IPS-20b (cell line): ENCODE measurements at regions not wholly inside any gene's neighbourhood (a gene's known extent, or its start where the extent isn't known, plus 50 kb on each side); places are given as distances from the start of the nearest gene placed in this dataset.

ENCODE experiments used
- H3K27ac ChIP-seq: one replicate; pipeline ENCODE4 v1.5.1; 2013; ENCODE audit warnings: low read length
- H3K27me3 ChIP-seq: 2 replicates; pipeline ENCODE4 v1.6.1; 2013; ENCODE audit warnings: mild to moderate bottlenecking, low read length, inconsistent platforms; ENCODE audit not compliant: insufficient read depth
- H3K36me3 ChIP-seq: 2 replicates; pipeline ENCODE4 v1.6.1; 2013; ENCODE audit warnings: low read depth, mild to moderate bottlenecking, inconsistent platforms, low read length, moderate library complexity; ENCODE audit not compliant: insufficient read depth
- H3K4me1 ChIP-seq: 2 replicates; pipeline ENCODE4 v1.6.1; 2013; ENCODE audit warnings: mild to moderate bottlenecking, control low read depth, inconsistent platforms, low read length, moderate library complexity; ENCODE audit not compliant: insufficient read depth
- H3K4me3 ChIP-seq: 2 replicates; pipeline ENCODE4 v1.5.1; 2013; ENCODE audit warnings: mild to moderate bottlenecking, low read length, inconsistent platforms
- H3K9ac ChIP-seq: 2 replicates; pipeline ENCODE4 v1.6.1; 2013; ENCODE audit warnings: low read depth, mild to moderate bottlenecking, inconsistent platforms, low read length, moderate library complexity
- H3K9me3 ChIP-seq: 2 replicates; pipeline ENCODE4 v1.6.1; 2013; ENCODE audit warnings: mild to moderate bottlenecking, low read depth, low read length, inconsistent platforms; ENCODE audit not compliant: insufficient read depth

- Histone ChIP-seq H3K4me1 (no peaks in the 10 kb centered on the region), H3K9ac (no peak overlapping the region), H3K9me3 (no peaks in the 10 kb centered on the region), H3K27me3 (no peaks in the 10 kb centered on the region), H3K27ac (no peak overlapping the region), H3K4me3 (no peak overlapping the region), H3K36me3 (no peaks in the 10 kb centered on the region)
Measured at GRCh38 chr1:56052041-56052440, 527.3 kb downstream of the PLPP3 start.

- Histone ChIP-seq H3K4me3 (no peak overlapping the region), H3K27ac (no peak overlapping the region), H3K27me3 (no peaks in the 10 kb centered on the region), H3K4me1 (no peaks in the 10 kb centered on the region), H3K9me3 (no peaks in the 10 kb centered on the region), H3K36me3 (no peaks in the 10 kb centered on the region), H3K9ac (no peak overlapping the region)
Measured at GRCh38 chr1:56050911-56051310, 528.5 kb downstream of the PLPP3 start.

- H3K9ac ChIP-seq, result no peak overlapping the region
- no peaks in the 10 kb centered on the region for H3K9me3 ChIP-seq
- H3K4me1 ChIP-seq, result no peaks in the 10 kb centered on the region
- H3K27ac ChIP-seq, result no peak overlapping the region
- H3K4me3 ChIP-seq, result no peak overlapping the region
- H3K36me3 ChIP-seq, result no peaks in the 10 kb centered on the region
- H3K27me3 ChIP-seq, result no peaks in the 10 kb centered on the region; the same call in 1 of the 2 replicates
Measured at GRCh38 chr1:56045477-56045876, 533.9 kb downstream of the PLPP3 start.

GRCh38 chr1:56045062-56045461 lies 534.3 kb downstream of the PLPP3 start:
- Histone ChIP-seq H3K9me3 (no peaks in the 10 kb centered on the region), H3K4me1 (no peaks in the 10 kb centered on the region), H3K27ac (no peak overlapping the region), H3K36me3 (no peaks in the 10 kb centered on the region), H3K9ac (no peak overlapping the region), H3K4me3 (no peak overlapping the region), H3K27me3 (no peaks in the 10 kb centered on the region; the same call in 1 of the 2 replicates)

- H3K9ac ChIP-seq, result no peak overlapping the region
- H3K9me3 ChIP-seq, result no peaks in the 10 kb centered on the region
- H3K4me1 ChIP-seq, result no peaks in the 10 kb centered on the region
- no peak overlapping the region for H3K27ac ChIP-seq
- H3K36me3 ChIP-seq, result no peaks in the 10 kb centered on the region
- H3K4me3 ChIP-seq, result no peak overlapping the region
- no peaks in the 10 kb centered on the region for H3K27me3 ChIP-seq
Measured at GRCh38 chr1:56036479-56036878, 542.9 kb downstream of the PLPP3 start.

GRCh38 chr1:56034847-56035481 lies 544.4 kb downstream of the PLPP3 start:
- H3K9me3 ChIP-seq, result no peaks in the 10 kb centered on the region
- no peaks in the 10 kb centered on the region for H3K36me3 ChIP-seq
- no peak overlapping the region for H3K27ac ChIP-seq
- no peak overlapping the region for H3K9ac ChIP-seq
- no peak overlapping the region for H3K4me3 ChIP-seq
- H3K4me1 ChIP-seq, result no peaks in the 10 kb centered on the region
- no peaks in the 10 kb centered on the region for H3K27me3 ChIP-seq

- Histone ChIP-seq H3K27me3 (no peaks in the 10 kb centered on the region), H3K9me3 (no peaks in the 10 kb centered on the region), H3K4me1 (no peaks in the 10 kb centered on the region), H3K9ac (no peak overlapping the region), H3K36me3 (no peaks in the 10 kb centered on the region), H3K4me3 (no peak overlapping the region), H3K27ac (no peak overlapping the region)
Measured at GRCh38 chr1:56034222-56034621, 545.1 kb downstream of the PLPP3 start.

GRCh38 chr1:56033321-56034037 lies 545.9 kb downstream of the PLPP3 start:
- H3K27ac ChIP-seq, result no peak overlapping the region
- no peaks in the 10 kb centered on the region for H3K4me1 ChIP-seq
- no peaks in the 10 kb centered on the region for H3K27me3 ChIP-seq
- H3K36me3 ChIP-seq, result no peaks in the 10 kb centered on the region
- no peak overlapping the region for H3K4me3 ChIP-seq
- no peaks in the 10 kb centered on the region for H3K9me3 ChIP-seq
- no peak overlapping the region for H3K9ac ChIP-seq

GRCh38 chr1:56032096-56032676 lies 547.2 kb downstream of the PLPP3 start:
- Histone ChIP-seq H3K36me3 (no peaks in the 10 kb centered on the region), H3K4me3 (no peak overlapping the region), H3K27me3 (no peaks in the 10 kb centered on the region), H3K9me3 (no peaks in the 10 kb centered on the region), H3K9ac (no peak overlapping the region), H3K4me1 (no peaks in the 10 kb centered on the region), H3K27ac (no peak overlapping the region)

GRCh38 chr1:56031001-56031400 lies 548.4 kb downstream of the PLPP3 start:
- H3K4me1 ChIP-seq, result no peaks in the 10 kb centered on the region
- no peaks in the 10 kb centered on the region for H3K27me3 ChIP-seq
- no peak overlapping the region for H3K4me3 ChIP-seq
- no peaks in the 10 kb centered on the region for H3K36me3 ChIP-seq
- no peak overlapping the region for H3K27ac ChIP-seq
- no peak overlapping the region for H3K9ac ChIP-seq
- no peaks in the 10 kb centered on the region for H3K9me3 ChIP-seq

GRCh38 chr1:56029319-56030003 lies 549.9 kb downstream of the PLPP3 start:
- Histone ChIP-seq H3K4me1 (no peaks in the 10 kb centered on the region), H3K27ac (no peak overlapping the region), H3K27me3 (no peaks in the 10 kb centered on the region), H3K9ac (no peak overlapping the region), H3K9me3 (no peaks in the 10 kb centered on the region), H3K4me3 (no peak overlapping the region), H3K36me3 (no peaks in the 10 kb centered on the region)
